ENCODE measurements at regions not wholly inside any gene's neighbourhood (a gene's known extent, or its start where the extent isn't known, plus 50 kb on each side); places are given as distances from the start of the nearest gene placed in this dataset.

GRCh38 chr2:10971161-10971887, 59.6 kb downstream of the KCNF1 start:
- Histone ChIP-seq H3K79me2 (ENCODE audit: control insufficient read depth in 1 of 2, insufficient read depth in 2 of 2, low read length in 2 of 2) (no peaks in the 10 kb centered on the region), H3K9me3 (ENCODE audit: insufficient read depth in 2 of 2, low read depth in 1 of 2, low read length in 1 of 2) (no peaks in the 10 kb centered on the region), H4K8ac (ENCODE audit: extremely low read depth, insufficient read depth, low read length) (no peak overlapping the region), H3K4me2 (ENCODE audit: insufficient read depth in 1 of 2, low read depth in 2 of 2, low read length in 2 of 2) (no peak overlapping the region), H3K4me1 (replicated peaks in 1 of 4; ENCODE audit: control insufficient read depth in 3 of 4, insufficient read depth in 4 of 4, low read length in 3 of 4) (peaks cover 0 to 9% (median 0%) of the 10 kb centered on the region in 4 experiments; a peak in 4 of 7 replicates), H3K56ac (replicated peaks; ENCODE audit: insufficient read length, low read depth, low read length) (no peak overlapping the region), H2BK20ac (ENCODE audit: low read length) (0 out of 2 replicates have a peak overlapping the region, but pooled peaks have one; percentile 61), H2AK5ac (ENCODE audit: low read depth, low read length) (no peak overlapping the region), H3K9ac (replicated peaks in 1 of 4; ENCODE audit: extremely low read depth in 1 of 4, low read depth in 3 of 4, low read length in 3 of 4) (no peak overlapping the region; a peak in 1 of 7 replicates), H2BK12ac (ENCODE audit: low read depth, low read length) (0 out of 2 replicates have a peak overlapping the region, but pooled peaks have one; percentile 23), H3K18ac (ENCODE audit: extremely low read depth, low read length) (no peak overlapping the region), H3K79me1 (ENCODE audit: low read depth, low read length) (no peaks in the 10 kb centered on the region), H3K27ac (ENCODE audit: low read depth, low read length) (no peak overlapping the region), H4K20me1 (replicated peaks in 1 of 2; ENCODE audit: control insufficient read depth in 1 of 2, insufficient read depth in 2 of 2, low read length in 2 of 2) (no peaks in the 10 kb centered on the region), H2AFZ (ENCODE audit: low read length) (no peak overlapping the region), H3K4ac (replicated peaks; ENCODE audit: insufficient read length, low read depth, low read length) (no peak overlapping the region), H3K14ac (ENCODE audit: insufficient read length) (no peak overlapping the region), H2BK15ac (ENCODE audit: low read length) (no peak overlapping the region), H2BK5ac (ENCODE audit: low read depth, low read length) (0 out of 2 replicates have a peak overlapping the region, but pooled peaks have one; percentile 60), H3K23me2 (ENCODE audit: low read depth, low read length) (no peaks in the 10 kb centered on the region), H3K4me3 (ENCODE audit: extremely low read depth in 1 of 4, insufficient read depth in 2 of 4, low read depth in 3 of 4, low read length in 4 of 4) (no peak overlapping the region), H2BK120ac (replicated peaks; ENCODE audit: low read depth, low read length) (no peak overlapping the region), H4K5ac (ENCODE audit: insufficient read length, low read depth, low read length) (no peak overlapping the region), H3K27me3 (replicated peaks in 1 of 4; ENCODE audit: control insufficient read depth in 3 of 4, extremely low read depth in 1 of 4, insufficient read depth in 3 of 4, low read length in 3 of 4) (0 out of 7 replicates have a peak, but pooled peaks cover 0 to 2% (median under 1%) of the 10 kb centered on the region in 4 experiments), H4K91ac (replicated peaks; ENCODE audit: insufficient read length, low read length) (peak overlapping the region; percentile 29), H3K23ac (ENCODE audit: insufficient read length) (no peak overlapping the region), H3K36me3 (ENCODE audit: control insufficient read depth in 2 of 4, insufficient read depth in 4 of 4, low read length in 3 of 4) (no peaks in the 10 kb centered on the region)
- FAIRE-seq: no peak
- 94% methylated on average over 14 of the region's 15 CpGs; no CpG with 5 or more reads in 1 of the 2 experiments for WGBS, 2 experiments (ENCODE audit: extremely low coverage in 1 of 2, insufficient coverage in 1 of 2, insufficient read length in 1 of 2, insufficient replicate concordance in 2 of 2, low coverage in 1 of 2, low lambda C conversion rate in 2 of 2, missing lambda C conversion rate in 1 of 2)
- ChIA-PET CTCF (ENCODE audit: partially characterized antibody) (interaction anchor here (0.6 to 2.6 kb wide), 10 partner anchors 9 to 161 kb away, joined by 3 to 10 read pairs (median 5); partner anchors contain the start of gene KCNF1), POLR2A (ENCODE audit: partially characterized antibody) (no interaction called here)
- no peak for DNase-seq (ENCODE audit: low read depth in 1 of 2, low spot score in 2 of 2)
- TF ChIP-seq SUZ12 (IDR thresholded peaks at IDR 0.05; ENCODE audit: low read length) (no peak), KDM5A (IDR thresholded peaks at IDR 0.05; ENCODE audit: low read length) (no peak)

Data from H1 (cell line).